PC-9 (cell line): ENCODE measurements at regions not wholly inside any gene's neighbourhood (a gene's known extent, or its start where the extent isn't known, plus 50 kb on each side); places are given as distances from the start of the nearest gene placed in this dataset.

Experiments used
- BruUV-seq: library from RNA; stranded (reverse); fragments of 400-500 nt; replicated peaks from 2 replicates; lab custom pipeline; 2021; lab: Mats Ljungman, UMichigan
- CTCF ChIA-PET: fragments of 300-600 bp; sonication (Branson Sonifier 250); formaldehyde crosslinking; loops from one replicate; lab custom pipeline; 2022; ENCODE audit warnings: antibody characterized with exemption; lab: Charles Lee
- POLR2A ChIA-PET: fragments of 300-600 bp; sonication (Branson Sonifier 250); formaldehyde crosslinking; loops from one replicate; lab custom pipeline; 2022; ENCODE audit warnings: antibody characterized with exemption; ENCODE audit not compliant: unreplicated experiment; lab: Charles Lee
- DNase-seq, 2 experiments: peaks; one replicate each; pipeline versions ENCODE4 v3.0.0 to v3.0.0-alpha.2; 2015 to 2022; ENCODE audit warnings: mixed read lengths in 1 of 2
- H2AFZ ChIP-seq: fragments of 200-600 bp; sonication (generic); 2 replicates; pipeline ENCODE4 v1.8.1; 2017; ENCODE audit warnings: antibody characterized with exemption
- H3F3A ChIP-seq: fragments of 200-600 bp; sonication (generic); 2 replicates; pipeline ENCODE4 v1.8.1; 2017; ENCODE audit warnings: antibody characterized with exemption, mild to moderate bottlenecking, low read depth; ENCODE audit not compliant: insufficient read depth
- H3K27ac ChIP-seq: fragments of 200-600 bp; sonication (generic); 2 replicates; pipeline ENCODE4 v1.6.1; 2016; ENCODE audit warnings: mixed run types
- H3K27me3 ChIP-seq: fragments of 200-600 bp; sonication (generic); 2 replicates; pipeline ENCODE4 v1.6.1; 2016; ENCODE audit warnings: low read depth, mixed run types; ENCODE audit not compliant: insufficient read depth
- H3K36me3 ChIP-seq: fragments of 200-600 bp; sonication (generic); 2 replicates; pipeline ENCODE4 v1.6.1; 2016; ENCODE audit warnings: low read depth, mixed run types
- H3K4me1 ChIP-seq: fragments of 200-600 bp; sonication (generic); replicated peaks from 2 replicates; pipeline ENCODE4 v1.6.1; 2016; ENCODE audit warnings: mixed run types; ENCODE audit not compliant: insufficient read depth
- H3K4me2 ChIP-seq: fragments of 200-600 bp; sonication (generic); 2 replicates; pipeline ENCODE4 v1.6.1; 2017; ENCODE audit warnings: mixed run types
- H3K4me3 ChIP-seq: fragments of 200-600 bp; sonication (generic); 2 replicates; pipeline ENCODE4 v1.6.1; 2016; ENCODE audit warnings: mixed run types
- H3K79me2 ChIP-seq: fragments of 200-600 bp; sonication (generic); 2 replicates; pipeline ENCODE4 v1.6.1; 2017; ENCODE audit warnings: low read depth, mixed run types
- H3K9me2 ChIP-seq: fragments of 200-600 bp; sonication (generic); 2 replicates; pipeline ENCODE4 v1.8.1; 2017; ENCODE audit warnings: mild to moderate bottlenecking; ENCODE audit not compliant: insufficient read depth
- H3K9me3 ChIP-seq: fragments of 200-600 bp; sonication (generic); 2 replicates; pipeline ENCODE4 v1.8.1; 2016; ENCODE audit warnings: low read depth; ENCODE audit not compliant: insufficient read depth
- H4K20me1 ChIP-seq: fragments of 200-600 bp; sonication (generic); 2 replicates; pipeline ENCODE4 v1.8.1; 2017; ENCODE audit not compliant: insufficient read depth
- CTCF ChIP-seq: fragments of 200-600 bp; sonication (generic); conservative IDR thresholded peaks from 2 replicates; pipeline ENCODE4 v1.6.1; 2017; ENCODE audit warnings: mixed run types, antibody characterized with exemption, mild to moderate bottlenecking, moderate library complexity
- EZH2 ChIP-seq: fragments of 200-600 bp; sonication (generic); IDR thresholded peaks from 2 replicates; pipeline ENCODE4 v1.8.0; 2017; ENCODE audit warnings: antibody characterized with exemption, low read depth
- intact Hi-C: fragments of 100-400 bp; cut with micrococcal nuclease; formaldehyde crosslinking; loops from one replicate; pipeline ENCODE4 v1.10.0; 2022; ENCODE audit not compliant: unreplicated experiment

GRCh38 chrX:9326369-9326768 lies 138.5 kb upstream of the TBL1X start:
- Histone ChIP-seq H2AFZ (no peak overlapping the region), H3K9me2 (no peaks in the 10 kb centered on the region), H3K4me2 (no peak overlapping the region), H3K36me3 (no peaks in the 10 kb centered on the region), H3K9me3 (no peaks in the 10 kb centered on the region), H3K27me3 (no peaks in the 10 kb centered on the region), H3K4me1 (peaks cover 12% of the 10 kb centered on the region), H3K79me2 (no peaks in the 10 kb centered on the region), H3K4me3 (no peak overlapping the region), H3K27ac (no peak overlapping the region), H3F3A (0 out of 2 replicates have a peak, but pooled peaks cover 5% of the 10 kb centered on the region), H4K20me1 (no peaks in the 10 kb centered on the region)
- intact Hi-C loops: no loop called here
- DNase-seq: no peak
- POLR2A ChIA-PET: no interaction called here
- BruUV-seq: no TSS peak
- TF ChIP-seq CTCF (no peak), EZH2 (no peak)
- CTCF ChIA-PET: no interaction called here

- Histone ChIP-seq H3K4me3 (no peak overlapping the region), H3F3A (0 out of 2 replicates have a peak, but pooled peaks cover 5% of the 10 kb centered on the region), H3K27me3 (no peaks in the 10 kb centered on the region), H2AFZ (no peak overlapping the region), H3K79me2 (no peaks in the 10 kb centered on the region), H3K4me1 (peaks cover 12% of the 10 kb centered on the region), H4K20me1 (no peaks in the 10 kb centered on the region), H3K36me3 (no peaks in the 10 kb centered on the region), H3K9me3 (no peaks in the 10 kb centered on the region), H3K4me2 (no peak overlapping the region), H3K9me2 (no peaks in the 10 kb centered on the region), H3K27ac (no peak overlapping the region)
- ChIA-PET POLR2A (no interaction called here), CTCF (no interaction called here)
- intact Hi-C loops: no loop called here
- BruUV-seq: no TSS peak
- no peak for DNase-seq
- TF ChIP-seq CTCF: no peak
- no peak for TF ChIP-seq EZH2
Observed at GRCh38 chrX:9327086-9327746, 137.6 kb upstream of the TBL1X start.

- no peak overlapping the region for H3K4me3 ChIP-seq
- no peaks in the 10 kb centered on the region for H3K36me3 ChIP-seq
- no TSS peak for BruUV-seq
- peaks cover 13% of the 10 kb centered on the region for H3K4me1 ChIP-seq
- CTCF ChIA-PET: no interaction called here
- H3K9me2 ChIP-seq: no peaks in the 10 kb centered on the region
- no peaks in the 10 kb centered on the region for H3K9me3 ChIP-seq
- TF ChIP-seq EZH2: no peak
- no peak for TF ChIP-seq CTCF
- no peak overlapping the region for H3K27ac ChIP-seq
- no peaks in the 10 kb centered on the region for H4K20me1 ChIP-seq
- H3F3A ChIP-seq: 0 out of 2 replicates have a peak, but pooled peaks cover 5% of the 10 kb centered on the region
- no peaks in the 10 kb centered on the region for H3K27me3 ChIP-seq
- POLR2A ChIA-PET: no interaction called here
- DNase-seq: peak in 1 of 2 experiments; percentile 72
- intact Hi-C loops: no loop called here
- no peak overlapping the region for H2AFZ ChIP-seq
- H3K4me2 ChIP-seq: no peak overlapping the region
- no peaks in the 10 kb centered on the region for H3K79me2 ChIP-seq
Observed at GRCh38 chrX:9327747-9328145, 137.1 kb upstream of the TBL1X start.
